ENCODE measurements at regions not wholly inside any gene's neighbourhood (a gene's known extent, or its start where the extent isn't known, plus 50 kb on each side); places are given as distances from the start of the nearest gene placed in this dataset.
"Not testable (repeated sequence)": the region's sequence is repeated elsewhere in the genome, so short reads cannot be mapped to it uniquely, and the experiment has no call there.

GRCh38 chr6:166718516-166718915 is 91.5 kb upstream of the RPS6KA2 start:
- DNase-seq, result no peak

DNA sequence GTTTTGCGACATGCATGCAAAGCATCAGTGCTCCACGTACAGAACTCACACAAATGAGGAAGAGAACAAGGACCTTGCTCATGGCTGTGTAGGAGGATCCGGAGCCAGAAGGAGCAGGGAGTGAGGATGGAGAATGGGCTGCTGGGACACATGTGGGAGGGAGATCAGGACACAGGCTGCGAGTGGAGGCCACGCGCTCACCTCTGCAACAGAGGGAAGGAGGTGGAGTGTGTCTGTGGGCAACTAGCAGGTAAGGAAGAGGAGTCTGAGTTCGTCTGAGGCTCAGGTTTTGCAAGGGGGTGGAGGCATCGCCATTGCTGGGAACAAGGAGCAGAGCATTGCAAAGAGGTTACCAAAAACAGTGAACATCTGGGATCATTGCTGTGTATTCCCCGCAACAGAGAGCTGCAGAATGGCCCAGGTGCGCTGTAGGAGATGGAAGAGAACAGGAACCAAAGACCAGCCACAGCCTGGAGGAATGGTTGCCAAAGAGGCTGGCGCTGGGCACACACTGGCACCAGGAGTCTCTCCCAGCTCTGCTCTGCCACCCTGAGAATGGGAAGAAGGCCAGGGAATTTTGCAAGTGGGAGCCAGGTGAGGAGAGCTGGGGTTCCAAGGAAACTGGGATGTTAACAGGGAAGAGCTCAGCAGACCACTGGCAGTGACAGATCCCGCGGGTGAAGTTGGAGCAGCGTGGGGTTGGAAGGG is 90.0 kb upstream of the RPS6KA2 start:
- no peak for DNase-seq

DNA sequence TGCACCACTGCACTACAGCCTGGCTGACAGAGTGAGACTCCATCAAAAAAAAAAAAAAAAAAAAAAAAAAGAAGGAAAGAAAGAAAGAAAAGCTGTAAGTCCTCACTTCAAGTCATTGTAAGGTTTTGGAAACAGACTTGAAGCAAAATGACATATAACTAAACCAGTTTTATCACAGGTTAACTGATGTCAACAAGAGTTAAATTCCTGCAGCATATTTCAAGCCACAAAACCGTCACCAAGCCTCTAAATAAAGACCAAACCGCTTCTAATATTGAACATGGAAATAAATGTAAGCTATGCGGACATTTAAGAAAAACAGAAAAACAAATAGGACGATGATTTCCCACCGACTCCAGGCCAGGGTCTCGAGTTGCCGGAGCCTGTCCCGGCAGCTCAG is 88.9 kb upstream of the RPS6KA2 start:
- DNase-seq, result no peak

GRCh38 chr6:166715065-166715464 is 88.0 kb upstream of the RPS6KA2 start:
- no peak for DNase-seq

GRCh38 chr6:166714581-166714980 is 87.5 kb upstream of the RPS6KA2 start:
- no peak for DNase-seq

GRCh38 chr6:166714187-166714510 is 87.1 kb upstream of the RPS6KA2 start:
- no peak for DNase-seq

DNA sequence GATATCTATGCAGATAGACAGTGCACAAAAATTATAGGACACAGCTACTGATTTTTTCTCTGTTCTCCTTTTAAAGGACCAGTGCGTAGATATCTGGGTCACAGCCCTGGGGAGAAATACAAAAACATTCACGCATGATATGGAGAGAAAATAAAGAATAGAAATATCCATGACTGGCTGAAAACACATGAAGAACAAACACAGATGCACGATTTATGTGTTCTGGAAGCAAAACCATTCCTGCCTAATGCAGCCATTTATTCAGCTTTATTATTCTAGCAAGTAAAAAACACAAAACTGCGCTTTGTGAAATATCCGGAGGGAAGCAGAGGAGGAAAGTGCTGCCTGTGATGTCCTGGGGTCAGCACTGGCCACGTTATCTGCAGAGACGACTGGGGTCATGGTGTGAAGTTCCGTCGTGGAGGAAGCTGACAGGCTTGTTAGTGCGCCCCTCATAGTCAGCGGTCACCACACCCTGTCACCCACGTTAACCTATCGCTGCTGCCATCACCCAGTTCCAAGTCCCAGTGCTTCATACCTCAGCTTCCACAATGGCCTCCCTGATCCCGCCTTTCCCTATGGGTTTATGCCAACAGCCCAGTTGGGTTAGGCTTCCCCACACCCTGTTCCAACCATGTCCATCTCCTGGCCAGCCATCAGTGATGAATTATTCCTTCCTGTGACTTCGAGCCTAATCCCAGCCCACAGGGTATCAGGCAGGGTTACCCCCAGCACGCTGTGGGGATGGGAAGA is 86.6 kb upstream of the RPS6KA2 start:
- DNase-seq, result no peak

GRCh38 chr6:166712286-166713228 is 85.5 kb upstream of the RPS6KA2 start:
- DNase-seq, result no peak

GRCh38 chr6:166710084-166710483 is 83.0 kb upstream of the RPS6KA2 start:
- no peak for DNase-seq

GRCh38 chr6:166708460-166708859 is 81.4 kb upstream of the RPS6KA2 start:
- DNase-seq, result no peak

- DNase-seq, result peak; percentile 21
Observed at GRCh38 chr6:166707045-166707444, 80.0 kb upstream of the RPS6KA2 start.

DNA sequence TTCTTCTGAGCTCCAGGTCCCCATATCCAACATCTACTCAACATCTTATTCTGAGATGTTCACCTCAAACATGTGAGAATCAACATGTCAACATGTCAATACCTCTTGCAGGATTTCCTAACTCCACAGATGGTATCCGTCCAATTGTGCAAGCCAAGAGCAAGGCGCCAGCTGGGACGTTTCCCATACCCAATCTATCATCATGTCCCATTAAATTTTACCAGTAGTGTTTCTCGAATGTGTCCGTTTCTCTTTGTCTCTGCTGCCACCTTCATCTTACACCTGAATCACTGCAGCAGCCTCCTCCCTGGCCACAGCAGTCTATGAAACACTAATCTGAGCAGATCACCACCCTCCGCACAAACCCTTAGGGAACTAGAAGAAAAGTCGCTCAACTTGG is 78.0 kb upstream of the RPS6KA2 start:
- no peak for DNase-seq

DNA sequence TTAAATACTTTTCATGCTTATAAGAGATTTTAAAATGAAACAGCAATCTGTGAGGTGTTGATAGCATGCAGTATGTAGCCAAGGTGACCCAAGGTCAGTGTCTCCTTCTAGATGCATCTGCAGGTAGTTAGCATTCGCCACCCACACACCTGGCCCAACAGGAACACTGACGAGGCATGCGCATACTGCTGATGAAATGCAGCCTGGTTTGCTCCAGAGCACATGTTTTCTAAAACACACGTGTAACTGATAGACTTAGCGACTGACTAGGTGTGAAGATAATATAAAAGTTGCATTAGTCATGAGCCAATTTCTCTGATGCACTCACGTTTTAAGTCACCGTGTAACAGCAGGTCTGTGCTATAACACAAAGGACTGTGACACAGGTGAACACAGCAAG is 77.1 kb upstream of the RPS6KA2 start:
- DNase-seq, result no peak

DNA sequence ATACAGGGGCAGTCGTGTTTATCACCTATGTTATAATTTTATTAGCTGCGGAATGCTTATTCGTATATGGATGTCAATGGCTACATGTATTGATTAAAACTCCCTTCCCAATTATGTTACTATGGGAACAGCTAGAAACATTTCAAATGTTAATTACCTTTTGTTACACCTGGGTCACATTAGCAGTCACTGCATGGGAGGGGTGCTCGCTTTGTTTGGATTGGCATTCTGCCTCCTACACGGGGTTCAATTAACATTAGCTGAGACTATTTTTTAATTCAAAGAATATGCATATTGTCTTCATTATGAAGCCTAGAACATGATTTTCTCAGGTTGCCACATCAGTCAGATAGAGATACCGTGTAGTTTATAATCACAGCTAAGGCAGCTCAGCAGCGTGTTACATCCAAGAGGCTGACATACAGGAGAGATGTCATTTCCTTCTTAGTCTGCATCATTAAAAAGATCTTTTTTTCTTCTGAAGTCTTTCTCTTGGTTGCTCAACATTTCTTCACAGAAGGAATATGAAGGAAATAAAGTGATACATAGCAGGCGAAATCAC is 76.2 kb upstream of the RPS6KA2 start:
- DNase-seq, result peak; percentile 18

DNA sequence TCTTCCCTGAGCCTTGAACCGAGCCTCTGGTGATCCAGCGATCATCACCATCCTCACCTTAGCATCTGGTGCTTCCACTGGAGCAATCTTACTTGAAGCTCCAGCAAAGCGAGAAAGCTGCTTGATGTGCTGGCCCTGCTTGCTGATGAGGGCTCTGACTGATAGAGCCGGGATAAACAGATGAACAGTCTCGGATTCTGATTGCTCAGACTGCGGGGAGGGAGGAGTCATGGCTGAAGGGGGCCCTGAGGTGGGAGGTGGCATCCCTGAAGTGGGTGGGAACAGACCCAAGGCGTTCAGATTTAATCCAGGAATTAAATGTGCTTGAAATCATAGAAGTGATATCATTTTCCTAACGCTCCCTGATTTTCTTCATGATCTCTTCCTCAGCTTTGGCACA is 74.4 kb upstream of the RPS6KA2 start:
- not testable (repeated sequence) for DNase-seq

DNA sequence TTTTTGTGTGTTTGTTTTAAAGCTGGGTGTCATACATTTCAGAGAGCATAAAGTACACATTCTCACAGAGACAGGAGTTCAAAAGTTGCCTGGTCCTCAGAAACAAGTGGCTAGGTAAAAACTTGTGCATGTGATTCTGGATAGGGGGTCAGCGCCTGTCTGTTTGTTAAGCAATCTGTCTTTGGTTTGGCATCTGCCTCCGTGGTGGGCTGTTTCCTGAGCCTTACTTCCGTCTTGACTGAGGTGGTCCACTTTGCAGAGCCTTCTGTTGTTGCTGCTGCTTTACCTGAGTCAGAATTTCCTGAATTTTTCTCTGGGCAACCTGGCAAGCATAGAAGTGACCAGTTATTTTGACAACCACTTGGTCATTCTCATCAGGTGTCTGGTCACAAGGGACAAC is 73.8 kb upstream of the RPS6KA2 start:
- DNase-seq, result not testable (repeated sequence)

GRCh38 chr6:166697113-166697512 is 70.1 kb upstream of the RPS6KA2 start:
- DNase-seq, result no peak

DNA sequence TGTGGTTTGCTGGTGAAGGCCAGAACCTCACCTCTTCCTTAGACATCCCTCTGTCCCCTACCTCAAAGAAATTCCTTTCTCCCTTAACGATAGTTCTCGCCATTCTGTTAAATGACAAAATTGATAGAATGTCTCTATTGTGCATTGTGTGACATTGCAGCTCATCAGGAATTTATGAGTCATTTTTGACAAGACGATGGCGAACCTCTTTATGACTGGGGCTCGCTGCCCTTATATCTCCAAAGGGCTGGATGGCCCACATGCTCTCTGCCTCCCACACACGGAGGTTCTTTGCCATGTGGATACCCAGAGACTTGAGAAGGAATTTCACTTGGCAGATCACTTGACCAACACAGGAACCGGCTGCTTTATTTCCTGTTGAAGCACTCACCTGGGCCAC is 66.8 kb upstream of the RPS6KA2 start:
- no peak for DNase-seq

DNA sequence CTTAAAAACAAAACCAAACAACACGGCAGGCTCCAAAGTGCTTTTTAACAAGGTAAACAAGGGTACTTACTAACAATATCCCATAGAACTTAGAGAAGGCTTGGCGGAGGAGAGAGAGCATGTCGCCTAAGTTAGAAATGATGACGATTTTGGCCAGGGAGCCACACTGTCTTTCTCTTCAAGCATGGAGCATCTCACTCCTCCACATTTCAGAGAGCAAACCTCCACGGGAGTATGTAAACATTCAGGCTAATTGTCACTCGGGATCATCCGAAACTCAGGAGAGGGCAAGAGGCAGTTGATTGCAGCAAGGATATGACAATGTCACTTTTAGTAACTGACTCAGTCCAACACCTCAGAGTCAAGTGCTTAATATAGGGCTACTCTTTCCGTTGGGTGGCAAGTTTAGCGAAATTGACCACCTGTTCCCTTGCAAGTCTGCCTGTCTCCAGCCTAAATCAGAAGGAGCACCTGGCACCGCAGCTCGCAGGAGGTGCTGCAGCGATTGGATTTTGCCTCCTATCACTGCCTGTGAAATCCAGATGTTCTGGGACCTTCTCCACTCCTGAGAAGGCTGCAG is 65.8 kb upstream of the RPS6KA2 start:
- DNase-seq, result no peak

DNA sequence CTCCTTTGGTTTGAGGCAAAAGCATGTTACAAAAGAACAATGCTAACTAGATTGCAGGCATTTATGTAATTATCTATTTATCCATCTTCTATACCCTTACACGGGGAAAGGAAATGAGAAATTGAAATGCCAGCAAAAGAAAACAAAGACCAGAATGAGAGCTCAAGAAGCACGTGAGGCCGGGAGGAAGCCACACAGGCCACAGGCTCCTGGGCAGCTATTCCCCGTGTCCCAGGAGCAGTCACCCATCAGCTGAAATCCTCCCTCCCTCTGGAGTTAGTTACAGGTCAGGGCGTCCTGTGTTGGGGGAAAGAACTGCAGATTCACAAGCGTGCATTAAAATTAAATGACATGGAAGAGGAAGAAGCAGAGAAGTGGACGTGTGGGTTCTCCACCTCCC is 64.7 kb upstream of the RPS6KA2 start:
- no peak for DNase-seq

GRCh38 chr6:166691199-166691598 is 64.1 kb upstream of the RPS6KA2 start:
- no peak for DNase-seq

DNA sequence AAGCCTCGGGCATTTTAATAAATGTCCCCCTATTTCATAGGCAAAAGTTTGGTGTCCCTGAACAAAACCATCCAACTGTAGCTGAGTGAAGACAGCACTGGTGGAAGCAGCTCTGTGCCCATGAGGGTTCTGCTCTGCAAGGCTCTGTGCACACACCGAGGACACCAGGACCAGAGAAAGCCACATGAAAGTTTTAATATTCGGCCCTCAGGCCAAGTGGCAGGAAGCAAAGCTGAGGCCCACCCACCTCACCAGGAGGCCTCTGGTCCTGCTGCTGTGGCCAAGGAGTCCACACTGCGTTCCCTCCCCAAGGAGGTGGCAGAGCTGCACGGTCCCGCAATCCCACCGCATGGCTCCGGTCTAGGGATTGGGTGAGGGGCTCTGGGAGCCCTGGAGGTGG is 62.6 kb upstream of the RPS6KA2 start:
- DNase-seq, result no peak

DNA sequence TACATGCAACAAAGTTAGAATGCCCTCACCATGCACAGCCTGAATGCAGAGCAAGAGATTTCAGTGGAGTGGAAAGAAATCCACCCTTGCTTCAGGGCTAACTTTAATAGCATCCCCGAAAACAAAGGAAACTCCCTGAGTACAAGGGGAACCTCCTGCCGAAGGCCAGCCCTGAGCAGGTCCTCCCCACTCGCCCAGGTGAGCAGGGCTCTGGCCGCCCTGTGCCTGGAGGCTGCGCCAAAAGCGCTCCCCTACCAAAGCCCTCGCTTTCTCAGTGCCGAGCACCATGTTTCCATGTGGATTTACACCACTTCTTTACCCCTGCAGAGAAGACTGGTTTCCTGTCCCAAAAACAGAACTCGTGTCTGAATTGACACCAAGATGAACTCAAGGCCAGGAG is 61.9 kb upstream of the RPS6KA2 start:
- no peak for DNase-seq

Measured in NCI-H69 (cell line).